Epithelial cell of esophagus (primary cell): ENCODE measurements at regions not wholly inside any gene's neighbourhood (a gene's known extent, or its start where the extent isn't known, plus 50 kb on each side); places are given as distances from the start of the nearest gene placed in this dataset.

Experiments used
- DNase-seq: peaks from one replicate; pipeline ENCODE4 v3.0.0; 2010; ENCODE audit warnings: low read depth
- H3K4me3 ChIP-seq: 2 replicates; pipeline ENCODE4 v1.5.1; 2011; ENCODE audit warnings: mild to moderate bottlenecking, low read length, control low read depth
- CTCF ChIP-seq: IDR thresholded peaks from 2 replicates; pipeline ENCODE4 v1.5.1; 2011; ENCODE audit warnings: low read depth, mild to moderate bottlenecking, low read length, control low read depth, inconsistent platforms; ENCODE audit not compliant: insufficient read depth; ENCODE audit errors: missing control alignments

- TF ChIP-seq CTCF = no peak
- DNase-seq = no peak
These were observed 166.7 kb downstream of the KCNA5 start for GRCh38 chr12:5210179-5210922.

GRCh38 chr12:5210923-5211290, 167.2 kb downstream of the KCNA5 start:
- no peak for TF ChIP-seq CTCF
- DNase-seq = no peak
- H3K4me3 ChIP-seq = no peak overlapping the region

More at GRCh38 chr12:5210179-5210922, 166.7 kb downstream of the KCNA5 start:
- no peak overlapping the region for H3K4me3 ChIP-seq

GRCh38 chr12:5213336-5213735, 169.7 kb downstream of the KCNA5 start:
- DNase-seq = no peak
- TF ChIP-seq CTCF = no peak
- H3K4me3 ChIP-seq = no peak overlapping the region

- DNase-seq = no peak
- no peak for TF ChIP-seq CTCF
- no peak overlapping the region for H3K4me3 ChIP-seq
These were observed 170.3 kb downstream of the KCNA5 start for GRCh38 chr12:5213990-5214389.

- no peak overlapping the region for H3K4me3 ChIP-seq
- DNase-seq = no peak
- no peak for TF ChIP-seq CTCF
These were observed 174.3 kb downstream of the KCNA5 start for GRCh38 chr12:5217936-5218335.

GRCh38 chr12:5220099-5220498, 176.4 kb downstream of the KCNA5 start:
- TF ChIP-seq CTCF = no peak
- no peak for DNase-seq
- H3K4me3 ChIP-seq = no peak overlapping the region

- H3K4me3 ChIP-seq = no peak overlapping the region
- no peak for TF ChIP-seq CTCF
- no peak for DNase-seq
These were observed 177.2 kb downstream of the KCNA5 start for GRCh38 chr12:5220835-5221234.
